PC-3 (cell line): ENCODE measurements at regions not wholly inside any gene's neighbourhood (a gene's known extent, or its start where the extent isn't known, plus 50 kb on each side); places are given as distances from the start of the nearest gene placed in this dataset.

Source experiments
- ATAC-seq: fragments of 200-7000 bp; cut with Tn5 transposase; 2 replicates; pipeline ENCODE4 v1.9.1; 2020; ENCODE audit warnings: mild to moderate bottlenecking, moderate library complexity
- BruUV-seq: library from RNA; stranded (reverse); fragments of 400-500 nt; replicated peaks from 2 replicates; lab custom pipeline; 2021; lab: Mats Ljungman, UMichigan
- CTCF ChIA-PET: fragments of 300-600 bp; sonication (Branson Sonifier 250); formaldehyde crosslinking; loops from one replicate; lab custom pipeline; 2022; ENCODE audit warnings: antibody characterized with exemption; lab: Charles Lee
- POLR2A ChIA-PET: fragments of 300-600 bp; sonication (Branson Sonifier 250); formaldehyde crosslinking; loops from one replicate; lab custom pipeline; 2022; ENCODE audit warnings: antibody characterized with exemption; ENCODE audit not compliant: unreplicated experiment; lab: Charles Lee
- DNase-seq: peaks from one replicate; pipeline ENCODE4 v3.0.0-alpha.2; 2015
- H2AFZ ChIP-seq: fragments of 300-600 bp; sonication (generic); 2 replicates; pipeline ENCODE4 v1.6.0; 2016; ENCODE audit warnings: antibody characterized with exemption, low read length
- H3F3A ChIP-seq: fragments of 300-600 bp; sonication (generic); one replicate; pipeline ENCODE4 v1.6.0; 2017; ENCODE audit warnings: antibody characterized with exemption, low read length, control low read depth, mild to moderate bottlenecking; ENCODE audit not compliant: unreplicated experiment
- H3K27ac ChIP-seq: fragments of 300-600 bp; sonication (generic); 2 replicates; pipeline ENCODE4 v1.5.1; 2016; ENCODE audit warnings: mild to moderate bottlenecking, low read length
- H3K27me3 ChIP-seq: fragments of 300-600 bp; sonication (generic); 2 replicates; pipeline ENCODE4 v1.6.1; 2016; ENCODE audit warnings: low read length, mixed read lengths
- H3K36me3 ChIP-seq: fragments of 300-600 bp; sonication (generic); 2 replicates; pipeline ENCODE4 v1.6.1; 2016; ENCODE audit warnings: low read depth, mixed run types, low read length, mixed read lengths
- H3K4me1 ChIP-seq: fragments of 300-600 bp; sonication (generic); 2 replicates; pipeline ENCODE4 v1.5.1; 2016; ENCODE audit warnings: low read length; ENCODE audit not compliant: insufficient read depth
- H3K4me2 ChIP-seq: fragments of 300-600 bp; sonication (generic); 2 replicates; pipeline ENCODE4 v1.6.0; 2016; ENCODE audit warnings: low read length
- H3K4me3 ChIP-seq: fragments of 300-600 bp; sonication (generic); 2 replicates; pipeline ENCODE4 v1.5.1; 2016; ENCODE audit warnings: mild to moderate bottlenecking, low read length, mixed read lengths
- H3K79me2 ChIP-seq: fragments of 300-600 bp; sonication (generic); 2 replicates; pipeline ENCODE4 v1.6.1; 2017; ENCODE audit warnings: low read length, mixed read lengths
- H3K9ac ChIP-seq: fragments of 300-600 bp; sonication (generic); 2 replicates; pipeline ENCODE4 v1.6.0; 2016; ENCODE audit warnings: mild to moderate bottlenecking, low read length
- H3K9me2 ChIP-seq: fragments of 300-600 bp; sonication (generic); replicated peaks from 2 replicates; pipeline ENCODE4 v1.6.1; 2016; ENCODE audit warnings: mixed run types, low read length, mixed read lengths
- H3K9me3 ChIP-seq: fragments of 300-600 bp; sonication (generic); 2 replicates; pipeline ENCODE4 v1.6.1; 2016; ENCODE audit warnings: low read length, mixed read lengths
- H4K20me1 ChIP-seq: fragments of 300-600 bp; sonication (generic); 2 replicates; pipeline ENCODE4 v1.6.1; 2016; ENCODE audit warnings: low read length, mixed read lengths
- CTCF ChIP-seq: fragments of 300-600 bp; sonication (generic); conservative IDR thresholded peaks from 2 replicates; pipeline ENCODE4 v1.5.1; 2017; ENCODE audit warnings: antibody characterized with exemption, low read depth, mild to moderate bottlenecking, low read length
- EZH2 ChIP-seq: fragments of 300-600 bp; sonication (generic); IDR thresholded peaks from one replicate; pipeline ENCODE4 v1.6.1; 2017; ENCODE audit warnings: antibody characterized with exemption, mild to moderate bottlenecking, low read length; ENCODE audit not compliant: unreplicated experiment
- EZH2phosphoT487 ChIP-seq: fragments of 300-600 bp; sonication (generic); IDR thresholded peaks from 2 replicates; pipeline ENCODE4 v1.6.1; 2018; ENCODE audit warnings: mild to moderate bottlenecking, antibody characterized with exemption, low read length, borderline replicate concordance
- intact Hi-C: fragments of 100-400 bp; cut with micrococcal nuclease; formaldehyde crosslinking; loops from 2 replicates; pipeline ENCODE4 v1.9.0; 2023

GRCh38 chr16:51449441-51449840, 298.4 kb upstream of the SALL1 start:
- intact Hi-C loops = no loop called here
- ATAC-seq (no peak), DNase-seq (no peak)
- no peak for TF ChIP-seq EZH2
- TF ChIP-seq CTCF = no peak
- Histone ChIP-seq H3K27me3 (no peaks in the 10 kb centered on the region), H3K79me2 (no peaks in the 10 kb centered on the region), H3K4me2 (no peak overlapping the region), H3K27ac (no peak overlapping the region), H3K9me3 (no peaks in the 10 kb centered on the region), H3K4me1 (no peaks in the 10 kb centered on the region), H3K36me3 (no peaks in the 10 kb centered on the region), H3K9ac (no peak overlapping the region), H3F3A (no peaks in the 10 kb centered on the region), H2AFZ (no peak overlapping the region), H3K4me3 (no peak overlapping the region), H3K9me2 (no peaks in the 10 kb centered on the region), H4K20me1 (no peaks in the 10 kb centered on the region)
- POLR2A ChIA-PET = no interaction called here
- no TSS peak for BruUV-seq
- CTCF ChIA-PET = no interaction called here

DNA sequence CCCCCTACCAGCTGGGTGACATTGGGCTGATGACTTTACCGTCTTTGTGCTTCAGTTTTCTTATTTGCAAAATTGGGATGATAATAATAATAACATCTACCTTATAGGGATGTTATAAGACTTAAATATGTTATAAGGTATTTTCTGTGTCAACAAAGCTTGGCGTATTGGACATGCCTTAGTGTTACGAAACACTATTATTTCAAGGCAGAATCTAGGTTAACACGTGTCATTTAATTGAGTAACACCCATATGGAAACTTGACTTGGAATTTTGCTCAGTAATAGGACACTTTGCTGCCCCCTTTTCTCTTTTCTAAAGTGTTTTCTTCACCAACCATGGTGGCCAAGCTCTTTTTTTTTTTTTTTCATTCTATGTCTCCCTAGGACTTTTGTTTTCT, 294.2 kb upstream of the SALL1 start:
- H3K4me2 ChIP-seq = no peak overlapping the region
- no peak for ATAC-seq
- H3K4me1 ChIP-seq = no peaks in the 10 kb centered on the region
- no peaks in the 10 kb centered on the region for H3K9me2 ChIP-seq
- H3F3A ChIP-seq = no peaks in the 10 kb centered on the region
- H3K79me2 ChIP-seq = no peaks in the 10 kb centered on the region
- BruUV-seq = no TSS peak
- no peak overlapping the region for H3K4me3 ChIP-seq
- DNase-seq = no peak
- POLR2A ChIA-PET = no interaction called here
- H4K20me1 ChIP-seq = no peaks in the 10 kb centered on the region
- intact Hi-C loops = no loop called here
- no peak overlapping the region for H3K27ac ChIP-seq
- H3K9me3 ChIP-seq = no peaks in the 10 kb centered on the region
- no peak for TF ChIP-seq EZH2phosphoT487
- TF ChIP-seq CTCF = no peak
- no peak for TF ChIP-seq EZH2
- H2AFZ ChIP-seq = no peak overlapping the region
- no peaks in the 10 kb centered on the region for H3K27me3 ChIP-seq
- no peak overlapping the region for H3K9ac ChIP-seq
- no peaks in the 10 kb centered on the region for H3K36me3 ChIP-seq
- CTCF ChIA-PET = no interaction called here

- intact Hi-C loops = no loop called here
- Histone ChIP-seq H3K9ac (no peak overlapping the region), H3K9me2 (no peaks in the 10 kb centered on the region), H3K36me3 (no peaks in the 10 kb centered on the region), H3K9me3 (no peaks in the 10 kb centered on the region), H3K27ac (no peak overlapping the region), H3K27me3 (no peaks in the 10 kb centered on the region), H3F3A (no peaks in the 10 kb centered on the region), H3K4me3 (no peak overlapping the region), H4K20me1 (no peaks in the 10 kb centered on the region), H3K4me2 (no peak overlapping the region), H3K4me1 (no peaks in the 10 kb centered on the region), H3K79me2 (no peaks in the 10 kb centered on the region), H2AFZ (no peak overlapping the region)
- ATAC-seq (no peak), DNase-seq (no peak)
- ChIA-PET POLR2A (no interaction called here), CTCF (no interaction called here)
- TF ChIP-seq EZH2phosphoT487 = no peak
- TF ChIP-seq CTCF = no peak
- no TSS peak for BruUV-seq
Measured at GRCh38 chr16:51443934-51444333, 292.9 kb upstream of the SALL1 start.
